Amniotic epithelial cell (primary cell): ENCODE measurements at regions not wholly inside any gene's neighbourhood (a gene's known extent, or its start where the extent isn't known, plus 50 kb on each side); places are given as distances from the start of the nearest gene placed in this dataset.

Experiments used
- DNase-seq: peaks from one replicate; pipeline ENCODE4 v3.0.0-alpha.2; 2010; ENCODE audit warnings: low read depth

- peak; percentile 10 for DNase-seq
These were observed 382.7 kb downstream of the SFMBT2 start for GRCh38 chr10:7027913-7028808.

- DNase-seq, result no peak
These were observed 383.5 kb downstream of the SFMBT2 start for GRCh38 chr10:7027237-7027912.

GRCh38 chr10:7026818-7027217 is 384.0 kb downstream of the SFMBT2 start:
- DNase-seq, result no peak

- no peak for DNase-seq
These were observed 385.5 kb downstream of the SFMBT2 start for GRCh38 chr10:7025296-7025695.

GRCh38 chr10:7015457-7015856 is 395.4 kb downstream of the SFMBT2 start:
- DNase-seq, result no peak

- no peak for DNase-seq
These were observed 396.1 kb downstream of the SFMBT2 start for GRCh38 chr10:7014721-7015120.

GRCh38 chr10:7011994-7012393 is 398.8 kb downstream of the SFMBT2 start:
- no peak for DNase-seq

- DNase-seq, result no peak
These were observed 402.2 kb downstream of the SFMBT2 start for GRCh38 chr10:7008645-7009044.

- no peak for DNase-seq
These were observed 403.1 kb downstream of the SFMBT2 start for GRCh38 chr10:7007600-7008190.

GRCh38 chr10:7006566-7006965 is 404.3 kb downstream of the SFMBT2 start:
- no peak for DNase-seq

- no peak for DNase-seq
These were observed 406.9 kb downstream of the SFMBT2 start for GRCh38 chr10:7003831-7004395.

GRCh38 chr10:7000061-7000460 is 410.8 kb downstream of the SFMBT2 start:
- no peak for DNase-seq

- no peak for DNase-seq
These were observed 411.5 kb downstream of the SFMBT2 start for GRCh38 chr10:6999232-6999925.

GRCh38 chr10:6997509-6997908 is 413.3 kb downstream of the SFMBT2 start:
- no peak for DNase-seq

- DNase-seq, result no peak
These were observed 414.4 kb downstream of the SFMBT2 start for GRCh38 chr10:6996431-6996830.

- DNase-seq, result no peak
These were observed 415.0 kb downstream of the SFMBT2 start for GRCh38 chr10:6995831-6996230.

- DNase-seq, result no peak
These were observed 415.3 kb upstream of the PRKCQ start for GRCh38 chr10:6995341-6995740.

GRCh38 chr10:6990891-6991290 is 410.8 kb upstream of the PRKCQ start:
- DNase-seq, result no peak

GRCh38 chr10:6988654-6989053 is 408.6 kb upstream of the PRKCQ start:
- DNase-seq, result no peak

- no peak for DNase-seq
These were observed 407.5 kb upstream of the PRKCQ start for GRCh38 chr10:6987536-6987945.

- no peak for DNase-seq
These were observed 406.9 kb upstream of the PRKCQ start for GRCh38 chr10:6986927-6987326.

GRCh38 chr10:6985644-6986043 is 405.6 kb upstream of the PRKCQ start:
- no peak for DNase-seq
